DMS 273 (cell line): ENCODE measurements at regions not wholly inside any gene's neighbourhood (a gene's known extent, or its start where the extent isn't known, plus 50 kb on each side); places are given as distances from the start of the nearest gene placed in this dataset.
A peak's percentile ranks its signal among the peaks of the same experiment; 100 is the strongest.

ENCODE experiments used
- DNase-seq: peaks from one replicate; lab custom pipeline; 2025; ENCODE audit not compliant: unreplicated experiment; lab: John Stamatoyannopoulos, UW

GRCh38 chr20:60718743-60719480 lies 533.1 kb upstream of the CDH4 start:
- DNase-seq = peak; percentile 19

GRCh38 chr20:60725311-60725906 lies 526.7 kb upstream of the CDH4 start:
- no peak for DNase-seq

- DNase-seq = no peak
These were observed 524.6 kb upstream of the CDH4 start for GRCh38 chr20:60727425-60727824.

- DNase-seq = no peak
These were observed 523.4 kb upstream of the CDH4 start for GRCh38 chr20:60728705-60729104.

GRCh38 chr20:60729135-60729900 lies 522.7 kb upstream of the CDH4 start:
- no peak for DNase-seq

GRCh38 chr20:60732322-60732721 lies 519.7 kb upstream of the CDH4 start:
- no peak for DNase-seq

- no peak for DNase-seq
These were observed 504.0 kb upstream of the CDH4 start for GRCh38 chr20:60748086-60748485.

- DNase-seq = no peak
These were observed 502.1 kb upstream of the CDH4 start for GRCh38 chr20:60749804-60750602.

GRCh38 chr20:60750909-60751308 lies 501.2 kb upstream of the CDH4 start:
- no peak for DNase-seq

- DNase-seq = no peak
These were observed 500.2 kb upstream of the CDH4 start for GRCh38 chr20:60751826-60752225.

GRCh38 chr20:60752741-60753420 lies 499.2 kb upstream of the CDH4 start:
- no peak for DNase-seq

GRCh38 chr20:60754856-60755255 lies 497.2 kb upstream of the CDH4 start:
- DNase-seq = no peak

- no peak for DNase-seq
These were observed 492.4 kb upstream of the CDH4 start for GRCh38 chr20:60759651-60760050.

- DNase-seq = no peak
These were observed 491.6 kb upstream of the CDH4 start for GRCh38 chr20:60760256-60761000.

GRCh38 chr20:60761056-60761455 lies 491.0 kb upstream of the CDH4 start:
- no peak for DNase-seq

- DNase-seq = no peak
These were observed 489.7 kb upstream of the CDH4 start for GRCh38 chr20:60762386-60762785.

GRCh38 chr20:60764328-60764727 lies 487.7 kb upstream of the CDH4 start:
- DNase-seq = no peak

- no peak for DNase-seq
These were observed 487.3 kb upstream of the CDH4 start for GRCh38 chr20:60764771-60765170.

- DNase-seq = no peak
These were observed 486.1 kb upstream of the CDH4 start for GRCh38 chr20:60765821-60766403.

GRCh38 chr20:60768216-60768615 lies 483.8 kb upstream of the CDH4 start:
- DNase-seq = no peak
